ENCODE measurements at regions not wholly inside any gene's neighbourhood (a gene's known extent, or its start where the extent isn't known, plus 50 kb on each side); places are given as distances from the start of the nearest gene placed in this dataset.

DNA sequence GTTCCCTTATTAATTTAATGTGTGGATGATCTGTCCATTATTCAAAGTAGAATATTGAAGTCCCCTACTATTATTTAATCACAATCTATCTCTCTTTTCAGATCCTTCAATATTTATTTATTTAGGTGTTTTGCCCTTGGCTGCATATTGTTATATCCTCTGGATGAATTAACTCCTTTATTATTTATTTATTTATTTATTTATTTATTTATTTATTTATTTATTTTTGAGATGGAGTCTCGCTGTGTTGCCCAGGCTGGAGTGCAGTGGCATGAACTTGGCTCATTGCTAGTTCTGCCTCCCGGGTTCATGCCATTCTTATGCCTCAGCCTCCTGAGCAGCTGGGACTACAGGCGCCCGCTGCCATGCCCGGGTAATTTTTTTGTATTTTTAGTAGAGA is 776.6 kb upstream of the NXPH2 start:
- H4K20me1 ChIP-seq (ENCODE audit: insufficient read depth): no peaks in the 10 kb centered on the region
- H3K36me3 ChIP-seq (ENCODE audit: insufficient read depth, low read length): no peaks in the 10 kb centered on the region
- no peak overlapping the region for H3K27ac ChIP-seq (ENCODE audit: low read length)
- no peaks in the 10 kb centered on the region for H3K79me2 ChIP-seq (replicated peaks; ENCODE audit: insufficient read depth, low read length)
- H2AFZ ChIP-seq (ENCODE audit: low read depth, low read length): no peak overlapping the region
- TF ChIP-seq POLR2AphosphoS5 (IDR thresholded peaks at IDR 0.05) (no peak), REST (IDR thresholded peaks at IDR 0.05; ENCODE audit: borderline replicate concordance) (no peak), RAD21 (conservative IDR thresholded peaks at IDR 0.05) (no peak), TAF1 (IDR thresholded peaks at IDR 0.05; ENCODE audit: low read depth) (no peak), MXI1 (conservative IDR thresholded peaks at IDR 0.05; ENCODE audit: poor library complexity, severe bottlenecking) (no peak), EZH2 (IDR thresholded peaks at IDR 0.05; ENCODE audit: borderline replicate concordance, insufficient read depth, low read length, poor library complexity, severe bottlenecking) (no peak), SMC3 (conservative IDR thresholded peaks at IDR 0.05; ENCODE audit: poor library complexity) (no peak), EP300 (conservative IDR thresholded peaks at IDR 0.05; ENCODE audit: poor library complexity, severe bottlenecking) (no peak)
- TF ChIP-seq, protein P1, sequence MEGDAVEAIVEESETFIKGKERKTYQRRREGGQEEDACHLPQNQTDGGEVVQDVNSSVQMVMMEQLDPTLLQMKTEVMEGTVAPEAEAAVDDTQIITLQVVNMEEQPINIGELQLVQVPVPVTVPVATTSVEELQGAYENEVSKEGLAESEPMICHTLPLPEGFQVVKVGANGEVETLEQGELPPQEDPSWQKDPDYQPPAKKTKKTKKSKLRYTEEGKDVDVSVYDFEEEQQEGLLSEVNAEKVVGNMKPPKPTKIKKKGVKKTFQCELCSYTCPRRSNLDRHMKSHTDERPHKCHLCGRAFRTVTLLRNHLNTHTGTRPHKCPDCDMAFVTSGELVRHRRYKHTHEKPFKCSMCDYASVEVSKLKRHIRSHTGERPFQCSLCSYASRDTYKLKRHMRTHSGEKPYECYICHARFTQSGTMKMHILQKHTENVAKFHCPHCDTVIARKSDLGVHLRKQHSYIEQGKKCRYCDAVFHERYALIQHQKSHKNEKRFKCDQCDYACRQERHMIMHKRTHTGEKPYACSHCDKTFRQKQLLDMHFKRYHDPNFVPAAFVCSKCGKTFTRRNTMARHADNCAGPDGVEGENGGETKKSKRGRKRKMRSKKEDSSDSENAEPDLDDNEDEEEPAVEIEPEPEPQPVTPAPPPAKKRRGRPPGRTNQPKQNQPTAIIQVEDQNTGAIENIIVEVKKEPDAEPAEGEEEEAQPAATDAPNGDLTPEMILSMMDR (IDR thresholded peaks at IDR 0.05; ENCODE audit: poor library complexity, severe bottlenecking): no peak
- no peaks in the 10 kb centered on the region for H3K9me3 ChIP-seq (ENCODE audit: low read length)
- no peaks in the 10 kb centered on the region for H3F3A ChIP-seq (ENCODE audit: insufficient read depth, low read length, poor library complexity, severe bottlenecking)
- no peak overlapping the region for H3K9ac ChIP-seq (ENCODE audit: low read length)
- H3K27me3 ChIP-seq (ENCODE audit: insufficient read depth, low read depth, low read length): no peaks in the 10 kb centered on the region
- H3K4me3 ChIP-seq (ENCODE audit: low read length): no peak overlapping the region
- H3K9me2 ChIP-seq (ENCODE audit: insufficient read depth, low read length): no peaks in the 10 kb centered on the region
- H3K4me2 ChIP-seq (ENCODE audit: low read length): no peak overlapping the region

- no peaks in the 10 kb centered on the region for H3F3A ChIP-seq (ENCODE audit: insufficient read depth, low read length, poor library complexity, severe bottlenecking)
- H3K27me3 ChIP-seq (ENCODE audit: insufficient read depth, low read depth, low read length): no peaks in the 10 kb centered on the region
- no peaks in the 10 kb centered on the region for H3K9me2 ChIP-seq (ENCODE audit: insufficient read depth, low read length)
- H3K79me2 ChIP-seq (replicated peaks; ENCODE audit: insufficient read depth, low read length): no peaks in the 10 kb centered on the region
- no peaks in the 10 kb centered on the region for H4K20me1 ChIP-seq (ENCODE audit: insufficient read depth)
- H3K27ac ChIP-seq (ENCODE audit: low read length): no peak overlapping the region
- no peak for TF ChIP-seq EZH2 (IDR thresholded peaks at IDR 0.05; ENCODE audit: borderline replicate concordance, insufficient read depth, low read length, poor library complexity, severe bottlenecking)
- TF ChIP-seq EP300 (conservative IDR thresholded peaks at IDR 0.05; ENCODE audit: poor library complexity, severe bottlenecking): no peak
- no peak for TF ChIP-seq REST (IDR thresholded peaks at IDR 0.05; ENCODE audit: borderline replicate concordance)
- H3K9ac ChIP-seq (ENCODE audit: low read length): no peak overlapping the region
- H3K4me2 ChIP-seq (ENCODE audit: low read length): no peak overlapping the region
- H3K4me3 ChIP-seq (ENCODE audit: low read length): no peak overlapping the region
- H2AFZ ChIP-seq (ENCODE audit: low read depth, low read length): no peak overlapping the region
- no peaks in the 10 kb centered on the region for H3K9me3 ChIP-seq (ENCODE audit: low read length)
- no peaks in the 10 kb centered on the region for H3K36me3 ChIP-seq (ENCODE audit: insufficient read depth, low read length)
Measured at GRCh38 chr2:139550873-139551272, 770.7 kb upstream of the NXPH2 start.
